Upper lobe of left lung (tissue), 6 donors: ENCODE measurements at regions not wholly inside any gene's neighbourhood (a gene's known extent, or its start where the extent isn't known, plus 50 kb on each side); places are given as distances from the start of the nearest gene placed in this dataset.

Source experiments
- ATAC-seq, 2 donors: fragments of 200-7000 bp; cut with Tn5 transposase; one replicate each; pipeline ENCODE4 v1.9.1; 2022; ENCODE audit warnings: mild to moderate bottlenecking in 2 of 2, moderate library complexity in 2 of 2; ENCODE audit not compliant: low FRiP score in 2 of 2
- DNase-seq, 2 donors: peaks; one replicate each; pipeline ENCODE4 v3.0.0-alpha.2; 2019 to 2020
- H3K27ac ChIP-seq, 4 donors: fragments of 200-600 bp; sonication (generic); one replicate each; pipeline ENCODE4 v1.5.1; 2016 to 2019
- H3K27me3 ChIP-seq, 4 donors: fragments of 200-600 bp; sonication (generic); one replicate each; pipeline ENCODE4 v1.5.1; 2017 to 2019
- H3K36me3 ChIP-seq, 4 donors: fragments of 200-600 bp; sonication (generic); one replicate each; pipeline ENCODE4 v1.5.1; 2016 to 2019
- H3K4me1 ChIP-seq, 4 donors: fragments of 200-600 bp; sonication (generic); one replicate each; pipeline ENCODE4 v1.5.1; 2018 to 2019
- H3K4me3 ChIP-seq, 4 donors: fragments of 200-600 bp; sonication (generic); one replicate each; pipeline ENCODE4 v1.5.1; 2017 to 2019; ENCODE audit warnings: mild to moderate bottlenecking in 2 of 4, moderate library complexity in 1 of 4
- H3K9me3 ChIP-seq, 4 donors: fragments of 200-600 bp; sonication (generic); one replicate each; pipeline ENCODE4 v1.5.1; 2018 to 2019
- EP300 ChIP-seq, 4 donors: sonication (generic); formaldehyde crosslinking; IDR thresholded peaks; one replicate each; pipeline ENCODE4 v1.5.1; 2017; ENCODE audit warnings: antibody characterized with exemption in 4 of 4, control low read depth in 2 of 4
- POLR2A ChIP-seq, 4 donors: fragments of 450-650 bp; IDR thresholded peaks; one replicate each; pipeline ENCODE4 v1.5.1; 2016 to 2017; ENCODE audit warnings: antibody characterized with exemption in 4 of 4, mild to moderate bottlenecking in 2 of 4
- POLR2AphosphoS5 ChIP-seq, 2 donors: sonication (generic); formaldehyde crosslinking; IDR thresholded peaks; one replicate each; pipeline ENCODE4 v1.5.1; 2017; ENCODE audit warnings: antibody characterized with exemption in 2 of 2
- WGBS, 2 donors: methylation state at CpG; one replicate each; pipeline ENCODE4 v1.1.5; 2017 to 2018; 5-methylcytosine and 5-hydroxymethylcytosine counted together
- TF ChIP-seq, protein P1 (sequence below), 6 experiments: fragments of 450-650 bp in 4 of 6; fragments of 200-600 bp in 2 of 6; sonication (generic) in 2 of 6; IDR thresholded peaks; one replicate each; pipeline ENCODE4 v1.5.1; 2016 to 2019; ENCODE audit warnings: antibody characterized with exemption in 6 of 6
- donor health status: DM: no; HTN: no; CAD: no; lungs with moderate emphysema.
- donor health status: DM: no; HTN: yes; CAD: no; lungs with severe emphysema.

DNA sequence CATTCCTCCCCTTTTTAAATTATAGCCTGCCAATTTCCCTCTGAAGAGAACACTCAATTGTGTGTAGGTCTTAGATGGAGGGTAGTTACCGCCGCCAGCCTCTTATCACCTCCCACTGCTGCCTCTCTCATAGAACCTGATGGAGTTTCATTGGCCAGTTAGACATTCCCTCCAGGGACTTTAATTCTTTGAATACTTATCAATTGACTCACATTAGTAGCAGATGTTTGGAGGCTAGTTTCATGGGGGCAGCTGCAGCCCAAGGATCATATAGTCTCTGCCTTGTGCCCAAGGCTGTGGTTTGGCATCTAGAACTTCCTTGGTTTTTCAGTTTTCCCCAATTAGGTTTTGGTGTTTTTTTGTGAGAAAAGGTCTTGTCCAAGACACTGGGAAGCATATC, 318.9 kb upstream of the HTR2A start:
- ATAC-seq (no peak), DNase-seq (no peak)
- no peak overlapping the region for H3K27ac ChIP-seq
- H3K27me3 ChIP-seq = no peaks in the 10 kb centered on the region
- no peaks in the 10 kb centered on the region for H3K4me1 ChIP-seq
- no peak overlapping the region for H3K4me3 ChIP-seq
- no peaks in the 10 kb centered on the region for H3K36me3 ChIP-seq
- no peaks in the 10 kb centered on the region for H3K9me3 ChIP-seq
- WGBS, 2 donors = 83 to 96% methylated on average over 2 of the region's 2 CpGs
- TF ChIP-seq EP300 (IDR thresholded peaks at IDR 0.05) (no peak), POLR2AphosphoS5 (IDR thresholded peaks at IDR 0.05) (no peak)
- TF ChIP-seq, protein P1, sequence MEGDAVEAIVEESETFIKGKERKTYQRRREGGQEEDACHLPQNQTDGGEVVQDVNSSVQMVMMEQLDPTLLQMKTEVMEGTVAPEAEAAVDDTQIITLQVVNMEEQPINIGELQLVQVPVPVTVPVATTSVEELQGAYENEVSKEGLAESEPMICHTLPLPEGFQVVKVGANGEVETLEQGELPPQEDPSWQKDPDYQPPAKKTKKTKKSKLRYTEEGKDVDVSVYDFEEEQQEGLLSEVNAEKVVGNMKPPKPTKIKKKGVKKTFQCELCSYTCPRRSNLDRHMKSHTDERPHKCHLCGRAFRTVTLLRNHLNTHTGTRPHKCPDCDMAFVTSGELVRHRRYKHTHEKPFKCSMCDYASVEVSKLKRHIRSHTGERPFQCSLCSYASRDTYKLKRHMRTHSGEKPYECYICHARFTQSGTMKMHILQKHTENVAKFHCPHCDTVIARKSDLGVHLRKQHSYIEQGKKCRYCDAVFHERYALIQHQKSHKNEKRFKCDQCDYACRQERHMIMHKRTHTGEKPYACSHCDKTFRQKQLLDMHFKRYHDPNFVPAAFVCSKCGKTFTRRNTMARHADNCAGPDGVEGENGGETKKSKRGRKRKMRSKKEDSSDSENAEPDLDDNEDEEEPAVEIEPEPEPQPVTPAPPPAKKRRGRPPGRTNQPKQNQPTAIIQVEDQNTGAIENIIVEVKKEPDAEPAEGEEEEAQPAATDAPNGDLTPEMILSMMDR (IDR thresholded peaks at IDR 0.05) = no peak

DNA sequence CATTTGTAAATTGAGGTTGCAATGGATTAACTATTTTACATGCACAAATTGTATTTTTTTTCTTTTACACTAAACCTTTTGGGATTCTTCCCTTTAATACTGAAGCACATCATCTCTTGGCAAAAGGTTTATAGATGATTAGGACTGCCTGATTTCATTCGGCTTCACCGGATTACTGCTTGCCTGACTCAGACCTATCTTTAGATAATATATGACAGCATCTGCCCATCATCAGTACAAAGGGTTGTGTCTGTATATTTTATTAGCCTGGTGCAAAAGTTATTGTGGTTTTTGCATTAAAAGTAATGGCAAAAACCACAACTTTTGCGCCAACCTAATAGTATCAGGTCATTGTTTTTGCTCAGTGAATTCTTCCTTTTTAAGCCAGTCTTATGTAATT, 316.2 kb upstream of the HTR2A start:
- Histone ChIP-seq H3K4me1 (no peaks in the 10 kb centered on the region), H3K9me3 (no peaks in the 10 kb centered on the region), H3K4me3 (no peak overlapping the region), H3K36me3 (no peaks in the 10 kb centered on the region), H3K27me3 (no peaks in the 10 kb centered on the region), H3K27ac (no peak overlapping the region)
- DNase-seq (no peak), ATAC-seq (no peak)
- TF ChIP-seq EP300 (IDR thresholded peaks at IDR 0.05) (no peak), POLR2AphosphoS5 (IDR thresholded peaks at IDR 0.05) (no peak), POLR2A (IDR thresholded peaks at IDR 0.05) (no peak)
- TF ChIP-seq, protein P1 (IDR thresholded peaks at IDR 0.05) = no peak
- WGBS, 2 donors = 88 to 92% methylated on average over 3 of the region's 3 CpGs

DNA sequence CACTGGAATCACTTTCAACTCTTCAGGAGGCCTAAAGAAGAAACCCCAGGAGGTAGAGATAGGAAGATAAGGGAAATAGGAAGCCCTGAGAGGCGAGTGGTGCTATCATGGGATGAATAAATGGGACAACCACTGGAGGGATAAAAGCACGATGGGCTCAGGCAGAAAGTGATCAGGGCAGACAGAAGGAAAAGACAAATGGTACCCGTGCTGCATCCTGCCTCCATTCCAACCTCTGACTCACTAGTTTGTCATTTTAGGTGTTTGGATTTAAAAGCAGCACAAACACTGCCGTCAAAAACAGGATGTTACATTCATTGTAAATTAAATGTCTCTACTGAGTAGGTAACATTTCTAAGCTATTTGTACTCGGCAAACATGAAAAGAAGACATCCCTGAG, 314.3 kb upstream of the HTR2A start:
- DNase-seq = no peak
- 42 to 52% methylated on average over 5 of the region's 5 CpGs for WGBS, 2 donors
- no peak overlapping the region for H3K27ac ChIP-seq
- no peak for TF ChIP-seq POLR2AphosphoS5 (IDR thresholded peaks at IDR 0.05)
- TF ChIP-seq POLR2A (IDR thresholded peaks at IDR 0.05) = no peak
- no peak for TF ChIP-seq EP300 (IDR thresholded peaks at IDR 0.05)
- H3K27me3 ChIP-seq = no peaks in the 10 kb centered on the region
- no peaks in the 10 kb centered on the region for H3K4me1 ChIP-seq
- no peak for ATAC-seq
- H3K9me3 ChIP-seq = no peaks in the 10 kb centered on the region
- H3K4me3 ChIP-seq = no peak overlapping the region
- H3K36me3 ChIP-seq = no peaks in the 10 kb centered on the region

DNA sequence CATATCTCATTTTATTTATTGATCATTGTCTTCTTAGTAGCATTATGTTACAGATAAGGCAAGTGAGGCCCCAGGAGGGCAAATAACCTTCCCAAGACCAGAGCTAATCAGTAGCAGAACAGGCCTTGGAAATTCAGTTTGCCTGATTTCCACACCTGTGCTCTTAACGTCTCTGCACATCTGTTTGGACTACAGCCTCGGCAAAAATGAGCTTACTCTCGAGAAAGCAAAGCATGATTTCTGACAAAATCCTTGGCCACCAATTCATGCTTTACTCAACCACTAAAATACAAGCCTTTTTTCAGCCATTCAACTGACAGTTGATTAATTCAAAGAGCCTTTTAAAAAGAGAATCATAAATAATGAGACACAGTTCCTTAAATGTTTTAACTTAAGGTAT, 309.3 kb upstream of the HTR2A start:
- no peaks in the 10 kb centered on the region for H3K36me3 ChIP-seq
- DNase-seq (no peak), ATAC-seq (no peak)
- WGBS, 2 donors = 52 to 57% methylated on average over 3 of the region's 3 CpGs
- TF ChIP-seq EP300 (IDR thresholded peaks at IDR 0.05) (no peak), POLR2AphosphoS5 (IDR thresholded peaks at IDR 0.05) (no peak), POLR2A (IDR thresholded peaks at IDR 0.05) (no peak)
- TF ChIP-seq, protein P1 (IDR thresholded peaks at IDR 0.05) = no peak
- H3K27me3 ChIP-seq = no peaks in the 10 kb centered on the region
- no peak overlapping the region for H3K4me3 ChIP-seq
- no peak overlapping the region for H3K27ac ChIP-seq
- no peaks in the 10 kb centered on the region for H3K9me3 ChIP-seq
- no peaks in the 10 kb centered on the region for H3K4me1 ChIP-seq

DNA sequence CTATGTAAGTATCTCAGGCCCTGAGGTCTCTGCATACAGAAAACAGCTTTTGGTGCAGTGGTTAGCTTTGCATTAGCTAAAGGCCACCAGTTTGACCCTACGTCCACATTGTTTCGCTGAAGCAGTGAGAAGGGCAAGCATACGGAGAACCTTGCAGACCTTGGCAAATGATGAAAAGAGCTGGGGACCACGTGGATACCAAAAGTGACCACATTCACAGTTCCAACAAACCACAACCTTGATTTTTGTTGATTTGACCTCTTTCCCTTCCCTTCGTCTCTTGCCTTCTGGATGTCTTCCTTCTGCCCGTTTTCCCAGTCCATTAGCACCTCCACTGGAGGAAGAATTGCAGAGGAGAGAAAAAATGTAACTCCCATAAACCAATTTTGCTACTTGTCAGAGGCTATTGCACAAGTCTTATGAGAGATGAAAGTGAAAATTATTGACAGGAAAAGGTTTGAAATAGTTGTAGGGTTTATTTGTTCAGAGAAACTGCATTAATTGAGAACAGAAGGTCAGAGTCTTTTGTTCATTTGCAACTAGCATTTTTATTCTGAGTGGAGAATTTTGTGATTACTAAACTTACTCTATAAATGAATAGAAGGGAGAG, 293.9 kb upstream of the HTR2A start:
- Histone ChIP-seq H3K4me1 (no peaks in the 10 kb centered on the region), H3K27ac (no peak overlapping the region), H3K36me3 (no peaks in the 10 kb centered on the region), H3K27me3 (peaks cover 0 to 1% (median 0%) of the 10 kb centered on the region in 4 donors), H3K9me3 (no peaks in the 10 kb centered on the region), H3K4me3 (no peak overlapping the region)
- TF ChIP-seq POLR2AphosphoS5 (IDR thresholded peaks at IDR 0.05) (no peak), POLR2A (IDR thresholded peaks at IDR 0.05) (no peak), EP300 (IDR thresholded peaks at IDR 0.05) (no peak)
- TF ChIP-seq, protein P1 (IDR thresholded peaks at IDR 0.05) = no peak
- 68 to 72% methylated on average over 6 of the region's 6 CpGs for WGBS, 2 donors
- DNase-seq = no peak
- no peak for ATAC-seq
